ENCODE measurements at regions not wholly inside any gene's neighbourhood (a gene's known extent, or its start where the extent isn't known, plus 50 kb on each side); places are given as distances from the start of the nearest gene placed in this dataset.

DNA sequence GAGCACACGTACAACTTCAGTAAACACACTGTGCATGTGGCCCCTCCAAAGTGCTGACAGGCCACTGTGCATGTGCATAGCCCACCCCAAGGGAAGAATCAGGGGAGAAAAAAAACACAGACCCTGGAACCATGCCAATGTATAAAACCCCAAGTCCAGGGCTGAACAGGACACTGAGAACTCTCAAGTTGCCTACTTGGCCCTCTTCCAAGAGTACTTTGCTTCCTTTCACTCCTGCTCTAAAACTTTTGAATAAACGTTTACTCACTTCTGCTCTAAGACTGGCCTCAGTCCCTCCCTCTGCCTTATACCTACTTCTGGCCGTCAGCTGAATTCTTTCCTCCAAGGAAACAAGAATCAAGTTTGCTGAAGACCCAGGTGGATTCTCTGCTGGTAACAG lies 77.7 kb upstream of the NFIB start:
- no peak overlapping the region for H2AK5ac ChIP-seq (ENCODE audit: insufficient read length, low read length)
- H3K9ac ChIP-seq (ENCODE audit: extremely low read depth, insufficient read length, low read length), result no peak overlapping the region
- H3K79me1 ChIP-seq (ENCODE audit: insufficient read depth, low read depth, low read length, poor library complexity, severe bottlenecking), result no peaks in the 10 kb centered on the region
- H3K9me3 Mint-ChIP-seq, result peaks cover 15 to 17% of the 10 kb centered on the region in 2 experiments
- H4K91ac ChIP-seq (ENCODE audit: insufficient read length, low read depth, low read length), result no peak overlapping the region
- no peak overlapping the region for H2BK20ac ChIP-seq (ENCODE audit: low read depth, low read length, poor library complexity, severe bottlenecking)
- no peak overlapping the region for H2AFZ ChIP-seq (ENCODE audit: low read length)
- H3K23ac ChIP-seq (ENCODE audit: insufficient read length, low read depth, low read length), result no peak overlapping the region
- H4K5ac ChIP-seq (ENCODE audit: insufficient read length, low read depth, low read length), result no peak overlapping the region
- no peak overlapping the region for H3K14ac ChIP-seq (ENCODE audit: insufficient read depth, low read length)
- H3K9me3 ChIP-seq (ENCODE audit: control insufficient read depth, low read depth, low read length), result no peaks in the 10 kb centered on the region
- WGBS (ENCODE audit: extremely low coverage, insufficient read length, low lambda C conversion rate), result no CpG with 5 or more reads among the region's 3 CpGs
- H3K4me1 ChIP-seq (ENCODE audit: insufficient read depth, low read length), result no peaks in the 10 kb centered on the region
- H4K8ac ChIP-seq (replicated peaks; ENCODE audit: insufficient read length, low read depth, low read length), result no peak overlapping the region
- no peaks in the 10 kb centered on the region for H4K20me1 ChIP-seq (ENCODE audit: control insufficient read depth, insufficient read depth, insufficient read length)
- peaks cover 0 to 4% of the 10 kb centered on the region in 2 experiments; a peak in 1 of 4 replicates for H3K4me1 Mint-ChIP-seq
- H3K27me3 ChIP-seq (ENCODE audit: insufficient read depth, low read length), result no peaks in the 10 kb centered on the region
- no peak for TF ChIP-seq CTCF (conservative IDR thresholded peaks at IDR 0.05)
- peaks cover 0 to 20% (median 6%) of the 10 kb centered on the region in 3 experiments; a peak in 5 of 7 replicates for H3K36me3 Mint-ChIP-seq (ENCODE audit: insufficient read depth in 1 of 3, low read depth in 3 of 3)
- no peak overlapping the region; a peak in 1 of 7 replicates for H3K27ac Mint-ChIP-seq
- no peaks in the 10 kb centered on the region for H3K79me2 ChIP-seq (ENCODE audit: insufficient read depth, low read length)
- DNase-seq, result no peak
- H2BK120ac ChIP-seq (ENCODE audit: low read depth, low read length, poor library complexity, severe bottlenecking), result no peak overlapping the region
- no peak overlapping the region for H2BK5ac ChIP-seq (ENCODE audit: insufficient read length, low read length)
- H3K4me2 ChIP-seq (ENCODE audit: insufficient read depth, insufficient read length, low read length), result no peak overlapping the region
- H3K27ac ChIP-seq (ENCODE audit: insufficient read length, low read depth, low read length), result no peak overlapping the region
- H2BK12ac ChIP-seq (ENCODE audit: insufficient read length, low read depth, low read length), result no peak overlapping the region
- no peak overlapping the region for H2BK15ac ChIP-seq (ENCODE audit: low read depth, low read length)
- no peak overlapping the region for H3K4ac ChIP-seq (ENCODE audit: low read depth, low read length)
- H3K23me2 ChIP-seq (ENCODE audit: insufficient read length, low read depth, low read length, poor library complexity, severe bottlenecking), result no peaks in the 10 kb centered on the region
- H3T11ph ChIP-seq (ENCODE audit: low read length), result no peak overlapping the region
- no peak overlapping the region for H3K4me3 Mint-ChIP-seq
- no peaks in the 10 kb centered on the region for H3K27me3 Mint-ChIP-seq (ENCODE audit: low read depth)
- no peak overlapping the region for H3K56ac ChIP-seq (ENCODE audit: insufficient read length, low read depth, low read length)
- no peak overlapping the region for H3K18ac ChIP-seq (ENCODE audit: insufficient read length, low read depth, low read length)
